Common myeloid progenitor, CD34-positive (primary cell): ENCODE measurements at regions not wholly inside any gene's neighbourhood (a gene's known extent, or its start where the extent isn't known, plus 50 kb on each side); places are given as distances from the start of the nearest gene placed in this dataset.
"Not testable (repeated sequence)": the region's sequence is repeated elsewhere in the genome, so short reads cannot be mapped to it uniquely, and the experiment has no call there.

Experiments used
- CTCF ChIA-PET: fragments of 350-600 bp; sonication (Branson Sonifier 250); formaldehyde crosslinking; loops from one replicate; lab custom pipeline; 2021; ENCODE audit warnings: antibody characterized with exemption; lab: Charles Lee
- POLR2A ChIA-PET: fragments of 350-600 bp; sonication (Branson Sonifier 250); formaldehyde crosslinking; loops from one replicate; lab custom pipeline; 2021; ENCODE audit warnings: antibody characterized with exemption; lab: Charles Lee
- DNase-seq, 3 donors: peaks; one replicate each; pipeline versions ENCODE4 v3.0.0 to v3.0.0-alpha.2; 2013
- H3K27ac ChIP-seq, 2 experiments: 1 replicate in 1 of 2; 2 replicates in 1 of 2; pipeline ENCODE4 v1.7.0; 2013; ENCODE audit warnings: inconsistent platforms in 2 of 2, low read length in 2 of 2, mild to moderate bottlenecking in 2 of 2, low read depth in 1 of 2, moderate library complexity in 1 of 2; ENCODE audit not compliant: severe bottlenecking in 2 of 2, insufficient read depth in 1 of 2, poor library complexity in 1 of 2
- H3K27me3 ChIP-seq, 5 experiments: replicated peaks in 2 of 5; 1 replicate in 3 of 5; 2 replicates in 2 of 5; pipeline versions ENCODE4 v1.6.1 to v1.7.0; 2013; ENCODE audit warnings: low read length in 4 of 5, mild to moderate bottlenecking in 2 of 5, moderate library complexity in 2 of 5, inconsistent platforms in 1 of 5; ENCODE audit not compliant: insufficient read depth in 5 of 5, control insufficient read depth in 4 of 5
- H3K36me3 ChIP-seq, 4 experiments: 1 replicate in 2 of 4; 2 replicates in 2 of 4; pipeline versions ENCODE4 v1.6.1 to v1.7.0; 2013; ENCODE audit warnings: low read length in 3 of 4, control low read depth in 1 of 4, mild to moderate bottlenecking in 1 of 4; ENCODE audit not compliant: control insufficient read depth in 4 of 4, insufficient read depth in 4 of 4
- H3K4me1 ChIP-seq, 4 experiments: 1 replicate in 3 of 4; 2 replicates in 1 of 4; pipeline versions ENCODE4 v1.6.1 to v1.7.1; 2013; ENCODE audit warnings: low read length in 3 of 4, mild to moderate bottlenecking in 3 of 4, control low read depth in 1 of 4, inconsistent platforms in 1 of 4, moderate library complexity in 1 of 4; ENCODE audit not compliant: control insufficient read depth in 4 of 4, insufficient read depth in 4 of 4; ENCODE audit errors: control extremely low read depth in 1 of 4
- H3K4me3 ChIP-seq, 7 experiments: 1 replicate in 4 of 7; 2 replicates in 3 of 7; pipeline versions ENCODE4 v1.5.1 to v1.7.0; 2013; ENCODE audit warnings: mild to moderate bottlenecking in 7 of 7, low read length in 6 of 7, moderate library complexity in 6 of 7, inconsistent platforms in 2 of 7, low read depth in 2 of 7, control low read depth in 1 of 7; ENCODE audit not compliant: insufficient read depth in 4 of 7, control insufficient read depth in 1 of 7; ENCODE audit errors: extremely low read depth in 1 of 7
- H3K9me3 ChIP-seq, 5 experiments: 1 replicate in 4 of 5; 2 replicates in 1 of 5; pipeline versions ENCODE4 v1.6.1 to v1.7.1; 2013; ENCODE audit warnings: low read length in 4 of 5, mild to moderate bottlenecking in 2 of 5, inconsistent platforms in 1 of 5, low read depth in 1 of 5, moderate library complexity in 1 of 5; ENCODE audit not compliant: control insufficient read depth in 4 of 5, insufficient read depth in 2 of 5; ENCODE audit errors: control extremely low read depth in 1 of 5
- WGBS: methylation state at CpG from one replicate; pipeline ENCODE4 v1.1.5; 2013; ENCODE audit not compliant: insufficient coverage; 5-methylcytosine and 5-hydroxymethylcytosine counted together

GRCh38 chr10:94122211-94122610 lies 128.5 kb downstream of the PLCE1 start:
- H3K27ac ChIP-seq: no peak overlapping the region
- ChIA-PET POLR2A (no interaction called here), CTCF (no interaction called here)
- no peaks in the 10 kb centered on the region for H3K36me3 ChIP-seq
- no peak for DNase-seq
- no peak overlapping the region for H3K4me3 ChIP-seq
- 100% methylated on average over 1 of the region's 2 CpGs for WGBS
- H3K4me1 ChIP-seq: no peaks in the 10 kb centered on the region
- no peaks in the 10 kb centered on the region for H3K27me3 ChIP-seq
- H3K9me3 ChIP-seq: peaks cover 0 to 3% (median 0%) of the 10 kb centered on the region in 5 experiments

- Histone ChIP-seq H3K27ac (no peak overlapping the region), H3K9me3 (peaks cover 0 to 3% (median 0%) of the 10 kb centered on the region in 5 experiments), H3K27me3 (no peaks in the 10 kb centered on the region), H3K4me1 (no peaks in the 10 kb centered on the region), H3K4me3 (no peak overlapping the region), H3K36me3 (no peaks in the 10 kb centered on the region)
- WGBS: 74% methylated on average over 7 of the region's 9 CpGs
- ChIA-PET CTCF (no interaction called here), POLR2A (no interaction called here)
- no peak for DNase-seq
Observed at GRCh38 chr10:94123258-94123995, 129.7 kb downstream of the PLCE1 start.

- CTCF ChIA-PET, H3K27me3 ChIP-seq, POLR2A ChIA-PET, H3K36me3 ChIP-seq, H3K27ac ChIP-seq, H3K4me1 ChIP-seq, H3K9me3 ChIP-seq, H3K4me3 ChIP-seq, DNase-seq: not testable (repeated sequence)
- no CpG with 5 or more reads among the region's 2 CpGs for WGBS
Observed at GRCh38 chr10:94124147-94124546, 130.4 kb downstream of the PLCE1 start.

GRCh38 chr10:94125268-94125667 lies 131.5 kb downstream of the PLCE1 start:
- H3K4me1 ChIP-seq, POLR2A ChIA-PET: not testable (repeated sequence)
- 94% methylated on average over 6 of the region's 8 CpGs for WGBS

GRCh38 chr10:94125856-94126255 lies 132.1 kb downstream of the PLCE1 start:
- H3K27ac ChIP-seq: no peak overlapping the region
- DNase-seq: no peak
- H3K4me3 ChIP-seq: no peak overlapping the region
- H3K36me3 ChIP-seq: no peaks in the 10 kb centered on the region
- no peaks in the 10 kb centered on the region for H3K27me3 ChIP-seq
- ChIA-PET POLR2A (no interaction called here), CTCF (no interaction called here)
- no peaks in the 10 kb centered on the region for H3K9me3 ChIP-seq
- H3K4me1 ChIP-seq: no peaks in the 10 kb centered on the region

More at GRCh38 chr10:94125268-94125667, 131.5 kb downstream of the PLCE1 start:
- H3K9me3 ChIP-seq, H3K4me3 ChIP-seq, H3K27ac ChIP-seq, H3K36me3 ChIP-seq, DNase-seq, H3K27me3 ChIP-seq: not testable (repeated sequence)
- CTCF ChIA-PET: interaction anchor here (0.5 to 1.0 kb wide), 2 partner anchors 54 to 66 kb away, joined by 3 to 4 read pairs; no protein-coding TSS in a partner anchor

- WGBS: 94% methylated on average over 2 of the region's 2 CpGs
- no peak for DNase-seq
- Histone ChIP-seq H3K4me3 (no peak overlapping the region), H3K9me3 (no peaks in the 10 kb centered on the region), H3K27ac (no peak overlapping the region), H3K27me3 (peaks cover 0 to 1% (median 0%) of the 10 kb centered on the region in 5 experiments), H3K36me3 (no peaks in the 10 kb centered on the region), H3K4me1 (no peaks in the 10 kb centered on the region)
- ChIA-PET POLR2A (no interaction called here), CTCF (no interaction called here)
Observed at GRCh38 chr10:94129393-94130130, 135.8 kb downstream of the PLCE1 start.

- POLR2A ChIA-PET: no interaction called here
- CTCF ChIA-PET: interaction anchor here (0.8 kb wide), 1 partner anchor 208 kb away, joined by 3 read pairs; no protein-coding TSS in a partner anchor
- no peak overlapping the region for H3K4me3 ChIP-seq
- no peaks in the 10 kb centered on the region for H3K36me3 ChIP-seq
- DNase-seq: no peak
- H3K27me3 ChIP-seq: peaks cover 0 to 1% (median 0%) of the 10 kb centered on the region in 5 experiments
- H3K27ac ChIP-seq: no peak overlapping the region
- H3K4me1 ChIP-seq: no peaks in the 10 kb centered on the region
- WGBS: 100% methylated on average over 2 of the region's 3 CpGs
- no peaks in the 10 kb centered on the region for H3K9me3 ChIP-seq
Observed at GRCh38 chr10:94131885-94132284, 138.2 kb downstream of the PLCE1 start.
